Lung (tissue), 11 donors: ENCODE measurements at regions not wholly inside any gene's neighbourhood (a gene's known extent, or its start where the extent isn't known, plus 50 kb on each side); places are given as distances from the start of the nearest gene placed in this dataset.
A peak's percentile ranks its signal among the peaks of the same experiment; 100 is the strongest.

Source experiments
- ATAC-seq: fragments of 200-7000 bp; cut with Tn5 transposase; one replicate; pipeline ENCODE4 v1.9.1; 2020; ENCODE audit warnings: moderate number of reproducible peaks; ENCODE audit not compliant: insufficient read depth, low FRiP score
- DNase-seq, 3 donors: peaks; one replicate each; pipeline ENCODE4 v3.0.0-alpha.2; 2013 to 2017
- H3K27ac ChIP-seq, 2 donors: one replicate each; pipeline ENCODE4 v1.5.1; 2013; ENCODE audit warnings: mild to moderate bottlenecking in 2 of 2, moderate library complexity in 2 of 2, control low read depth in 1 of 2, inconsistent platforms in 1 of 2, low read depth in 1 of 2, low read length in 1 of 2
- H3K27me3 ChIP-seq, 3 donors: one replicate each; pipeline ENCODE4 v1.5.1; 2013; ENCODE audit warnings: low read length in 2 of 3; ENCODE audit not compliant: control insufficient read depth in 3 of 3, insufficient read depth in 3 of 3
- H3K36me3 ChIP-seq, 4 donors: one replicate each; pipeline ENCODE4 v1.5.1; 2013; ENCODE audit warnings: low read length in 4 of 4, mild to moderate bottlenecking in 1 of 4, moderate library complexity in 1 of 4; ENCODE audit not compliant: control insufficient read depth in 4 of 4, insufficient read depth in 4 of 4
- H3K4me1 ChIP-seq, 5 donors: one replicate each; pipeline ENCODE4 v1.5.1; 2013; ENCODE audit warnings: low read length in 5 of 5, mild to moderate bottlenecking in 2 of 5, moderate library complexity in 1 of 5; ENCODE audit not compliant: control insufficient read depth in 5 of 5, insufficient read depth in 5 of 5
- H3K4me3 ChIP-seq: one replicate; pipeline ENCODE4 v1.5.1; 2013; ENCODE audit warnings: mild to moderate bottlenecking, control low read depth, moderate library complexity
- H3K9ac ChIP-seq, 2 donors: one replicate each; pipeline ENCODE4 v1.5.1; 2013; ENCODE audit warnings: low read length in 2 of 2, control low read depth in 1 of 2; ENCODE audit not compliant: insufficient read depth in 1 of 2
- H3K9me3 ChIP-seq, 4 donors: one replicate each; pipeline ENCODE4 v1.5.1; 2013; ENCODE audit warnings: low read length in 3 of 4, mild to moderate bottlenecking in 1 of 4, moderate library complexity in 1 of 4; ENCODE audit not compliant: control insufficient read depth in 4 of 4, insufficient read depth in 3 of 4
- CTCF ChIP-seq: IDR thresholded peaks from 2 replicates; pipeline ENCODE4 v1.5.1; 2012; ENCODE audit warnings: mild to moderate bottlenecking; ENCODE audit errors: control extremely low read depth, extremely low read depth
- WGBS, 2 donors: extraction: QIAGEN DNeasy Blood & Tissue Kit; methylation state at CpG; one replicate each; pipeline ENCODE4 v1.1.7; 2013; 5-methylcytosine and 5-hydroxymethylcytosine counted together
- donor health status: control.
- donor health status: control.
- donor health status: Bipolar disorder and iron deficiency.
- donor health status: healthy.
- donor health status: DM: yes; HTN: yes; CAD: no.

- H3K27ac ChIP-seq = peak overlapping the region; percentile 59 to 71
- no peak overlapping the region for H3K9ac ChIP-seq
- WGBS, 2 donors = 14 to 20% methylated on average over 8 of the region's 8 CpGs
- DNase-seq (peak in 2 of 3 donors; percentile 54 to 74), ATAC-seq (peak; percentile 13)
- no peaks in the 10 kb centered on the region for H3K27me3 ChIP-seq
- peaks cover 0 to 29% (median 6%) of the 10 kb centered on the region in 5 donors for H3K4me1 ChIP-seq
- H3K4me3 ChIP-seq = no peak overlapping the region
- H3K36me3 ChIP-seq = peaks cover 0 to 3% (median 0%) of the 10 kb centered on the region in 4 donors
- H3K9me3 ChIP-seq = no peaks in the 10 kb centered on the region
- TF ChIP-seq CTCF = no peak
Observed at GRCh38 chr6:144349690-144350527, 64.8 kb downstream of the UTRN start.

GRCh38 chr6:144350528-144350880 lies 65.4 kb downstream of the UTRN start:
- TF ChIP-seq CTCF = no peak
- Histone ChIP-seq H3K27ac (peak overlapping the region in 1 of 2 donors; percentile 59), H3K36me3 (no peaks in the 10 kb centered on the region), H3K4me3 (no peak overlapping the region), H3K4me1 (peaks cover 0 to 26% (median 6%) of the 10 kb centered on the region in 5 donors), H3K9ac (no peak overlapping the region), H3K9me3 (no peaks in the 10 kb centered on the region), H3K27me3 (no peaks in the 10 kb centered on the region)
- DNase-seq (no peak), ATAC-seq (no peak)
- WGBS, 2 donors = 12 to 44% methylated on average over 2 of the region's 2 CpGs

GRCh38 chr6:144351379-144352127 lies 66.4 kb downstream of the UTRN start:
- ATAC-seq (no peak), DNase-seq (no peak)
- Histone ChIP-seq H3K4me3 (no peak overlapping the region), H3K9ac (no peak overlapping the region), H3K36me3 (no peaks in the 10 kb centered on the region), H3K4me1 (peaks cover 0 to 23% (median 6%) of the 10 kb centered on the region in 5 donors), H3K27me3 (no peaks in the 10 kb centered on the region), H3K9me3 (no peaks in the 10 kb centered on the region), H3K27ac (peak overlapping the region; percentile 42 to 55)
- 37 to 40% methylated on average over 8 of the region's 8 CpGs for WGBS, 2 donors
- TF ChIP-seq CTCF = no peak
